RWPE2 (cell line): ENCODE measurements at regions not wholly inside any gene's neighbourhood (a gene's known extent, or its start where the extent isn't known, plus 50 kb on each side); places are given as distances from the start of the nearest gene placed in this dataset.

Source experiments
- ATAC-seq: fragments of 200-7000 bp; cut with Tn5 transposase; 3 replicates; pipeline ENCODE4 v1.9.1; 2021; ENCODE audit warnings: low read depth
- DNase-seq: peaks from one replicate; pipeline ENCODE4 v3.0.0-alpha.2; 2020; ENCODE audit warnings: low spot score
- H3K27ac ChIP-seq: fragments of 450-650 bp; 2 replicates; pipeline ENCODE4 v1.5.1; 2017; ENCODE audit warnings: mild to moderate bottlenecking; ENCODE audit not compliant: poor library complexity, severe bottlenecking
- H3K27me3 ChIP-seq: fragments of 250-450 bp; sonication (Bioruptor Pico); 2 replicates; pipeline ENCODE4 v1.5.1; 2021; ENCODE audit warnings: mild to moderate bottlenecking, moderate library complexity; ENCODE audit not compliant: insufficient read depth, poor library complexity, severe bottlenecking
- H3K36me3 ChIP-seq: fragments of 250-450 bp; sonication (Bioruptor Pico); 2 replicates; pipeline ENCODE4 v1.5.1; 2020; ENCODE audit warnings: low read depth, mild to moderate bottlenecking, moderate library complexity
- H3K4me1 ChIP-seq: fragments of 250-450 bp; sonication (Bioruptor Pico); 2 replicates; pipeline ENCODE4 v1.5.1; 2021; ENCODE audit warnings: mild to moderate bottlenecking, moderate library complexity; ENCODE audit not compliant: insufficient read depth, poor library complexity, severe bottlenecking
- H3K4me3 ChIP-seq: fragments of 250-450 bp; sonication (Bioruptor Pico); 2 replicates; pipeline ENCODE4 v1.5.1; 2021; ENCODE audit warnings: mild to moderate bottlenecking, moderate library complexity; ENCODE audit not compliant: severe bottlenecking
- H3K9me3 ChIP-seq: fragments of 250-450 bp; sonication (Bioruptor Pico); 2 replicates; pipeline ENCODE4 v1.5.1; 2021; ENCODE audit warnings: mild to moderate bottlenecking, moderate library complexity; ENCODE audit not compliant: severe bottlenecking
- CTCF ChIP-seq: fragments of 450-650 bp; IDR thresholded peaks from one replicate; pipeline ENCODE4 v1.5.1; 2017; ENCODE audit warnings: mild to moderate bottlenecking, moderate library complexity; ENCODE audit not compliant: poor library complexity, severe bottlenecking

GRCh38 chr13:44321961-44322360 lies 51.7 kb upstream of the SERP2 start:
- no peak overlapping the region for H3K27ac ChIP-seq
- no peak for ATAC-seq
- no peak for DNase-seq
- H3K4me3 ChIP-seq: no peak overlapping the region
- H3K36me3 ChIP-seq: no peaks in the 10 kb centered on the region
- no peaks in the 10 kb centered on the region for H3K9me3 ChIP-seq
- no peak for TF ChIP-seq CTCF
- H3K27me3 ChIP-seq: no peaks in the 10 kb centered on the region
- H3K4me1 ChIP-seq: peaks cover 21% of the 10 kb centered on the region

DNA sequence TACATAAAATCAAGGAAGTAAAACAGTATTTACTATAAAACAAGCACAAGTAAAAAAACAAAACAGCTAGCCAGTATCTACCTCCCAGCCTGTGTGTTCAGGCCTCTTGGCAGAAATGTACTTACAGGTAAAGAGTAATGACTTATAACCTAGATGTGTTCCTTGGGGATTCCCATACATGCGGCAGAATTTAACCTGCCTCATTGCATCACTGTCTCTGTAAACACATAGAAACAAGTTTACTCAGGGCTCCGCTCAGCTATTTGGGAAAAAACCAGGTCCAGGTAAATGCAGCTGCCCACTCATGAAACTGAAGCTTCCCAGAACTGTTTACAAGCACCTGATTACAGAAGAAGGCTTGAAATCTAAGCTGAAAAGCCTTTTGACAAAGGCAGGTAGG lies 50.7 kb upstream of the SERP2 start:
- Histone ChIP-seq H3K27me3 (no peaks in the 10 kb centered on the region), H3K9me3 (no peaks in the 10 kb centered on the region), H3K4me1 (peaks cover 21% of the 10 kb centered on the region), H3K36me3 (no peaks in the 10 kb centered on the region), H3K27ac (no peak overlapping the region), H3K4me3 (no peak overlapping the region)
- ATAC-seq (peak; percentile 58; the same call in 2 of the 3 replicates), DNase-seq (no peak)
- no peak for TF ChIP-seq CTCF

GRCh38 chr13:44323754-44324153 lies 49.9 kb upstream of the SERP2 start:
- peaks cover 21% of the 10 kb centered on the region for H3K4me1 ChIP-seq
- no peak for TF ChIP-seq CTCF
- no peaks in the 10 kb centered on the region for H3K36me3 ChIP-seq
- H3K9me3 ChIP-seq: no peaks in the 10 kb centered on the region
- DNase-seq (no peak), ATAC-seq (no peak)
- H3K27ac ChIP-seq: no peak overlapping the region
- no peaks in the 10 kb centered on the region for H3K27me3 ChIP-seq
- H3K4me3 ChIP-seq: no peak overlapping the region
